ENCODE measurements at regions not wholly inside any gene's neighbourhood (a gene's known extent, or its start where the extent isn't known, plus 50 kb on each side); places are given as distances from the start of the nearest gene placed in this dataset.

DNA sequence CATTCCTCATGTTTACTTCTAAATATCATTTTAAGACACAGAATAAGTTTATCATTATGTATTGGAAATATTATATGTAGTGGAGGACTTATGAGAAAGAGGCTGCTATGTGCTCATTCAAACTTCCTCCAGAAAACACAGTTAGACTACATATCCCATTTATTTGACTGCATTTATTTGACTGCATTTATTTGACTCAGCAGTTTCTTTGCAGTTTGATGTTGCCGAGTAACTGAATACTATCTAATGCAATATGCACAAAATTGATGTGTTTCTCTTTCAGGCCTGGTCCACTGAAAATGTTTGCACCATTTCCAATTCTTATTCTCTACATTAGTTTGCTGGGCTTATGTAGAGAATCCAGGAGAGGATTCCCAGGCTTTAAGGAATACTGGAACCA is 89.9 kb upstream of the FBN2 start:
- dilution Hi-C loops (cut with MboI; ENCODE audit: extremely low pct_ligation_motif_present, low sequenced_read_pairs): no loop called here
- intact Hi-C loops (cut with micrococcal nuclease): no loop called here
- ChIA-PET POLR2A (no interaction called here), CTCF (no interaction called here)
- Histone ChIP-seq H3K79me2 (ENCODE audit: control insufficient read depth, insufficient read depth, low read length) (no peaks in the 10 kb centered on the region), H3K9me3 (replicated peaks; ENCODE audit: control insufficient read depth, insufficient read depth, low read length) (no peaks in the 10 kb centered on the region), H3K9me1 (replicated peaks; ENCODE audit: control insufficient read depth, extremely low read depth, insufficient read depth, low read length) (no peaks in the 10 kb centered on the region), H2AFZ (ENCODE audit: low read depth, low read length) (no peak overlapping the region), H3K4me1 (ENCODE audit: control insufficient read depth, extremely low read depth, insufficient read depth, low read length) (peaks cover 12% of the 10 kb centered on the region), H4K20me1 (replicated peaks; ENCODE audit: control insufficient read depth, extremely low read depth, insufficient read depth, low read length) (no peaks in the 10 kb centered on the region), H3K27ac (ENCODE audit: insufficient read depth, low read depth, low read length) (no peak overlapping the region), H3K4me3 (replicated peaks in 1 of 3; ENCODE audit: insufficient read depth in 1 of 3, low read depth in 1 of 3, low read length in 3 of 3) (no peak overlapping the region), H3K27me3 (ENCODE audit: control insufficient read depth in 2 of 2, insufficient read depth in 2 of 2, low read length in 2 of 2) (no peaks in the 10 kb centered on the region), H3K9ac (replicated peaks; ENCODE audit: extremely low read depth, insufficient read depth, low read length) (no peak overlapping the region), H3K4me2 (ENCODE audit: insufficient read depth, low read length) (no peak overlapping the region), H3K36me3 (ENCODE audit: control insufficient read depth in 2 of 2, extremely low read depth in 1 of 2, insufficient read depth in 2 of 2, low read length in 2 of 2) (no peaks in the 10 kb centered on the region)
- no TSS peak for BruUV-seq (replicated peaks)
- TF ChIP-seq POLR2A (IDR thresholded peaks at IDR 0.05; ENCODE audit: low read depth, low read length): no peak
- TF ChIP-seq GATA2 (IDR thresholded peaks at IDR 0.05; ENCODE audit: insufficient read depth, insufficient read length, low read depth, low read length): no peak
- TF ChIP-seq EZH2 (IDR thresholded peaks at IDR 0.05; ENCODE audit: borderline replicate concordance, low read depth, low read length, severe bottlenecking): no peak
- TF ChIP-seq POLR2AphosphoS5 (IDR thresholded peaks at IDR 0.05; ENCODE audit: insufficient read depth, low read depth, low read length): no peak
- FAIRE-seq: no peak
- no peak for DNase-seq (ENCODE audit: low read depth, low spot score)

DNA sequence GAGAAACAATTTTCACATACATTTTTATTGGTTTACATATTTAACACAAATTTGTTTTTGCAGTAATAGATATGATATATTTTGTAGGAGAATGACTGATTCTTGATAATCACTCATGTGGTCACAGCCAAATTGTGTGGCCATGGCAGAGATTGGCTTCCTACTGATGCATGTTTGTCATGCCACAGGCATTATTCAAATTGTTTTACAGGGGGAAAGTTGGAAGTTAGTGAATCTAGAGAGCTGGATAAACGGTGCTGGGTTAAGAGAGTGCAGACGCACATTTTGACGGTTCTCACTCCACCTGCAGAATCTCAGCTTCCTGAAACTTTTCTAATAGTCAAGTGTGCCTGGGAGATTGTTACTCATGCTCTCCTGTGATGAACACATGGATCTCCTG is 91.1 kb upstream of the FBN2 start:
- Histone ChIP-seq H4K20me1 (replicated peaks; ENCODE audit: control insufficient read depth, extremely low read depth, insufficient read depth, low read length) (no peaks in the 10 kb centered on the region), H3K79me2 (ENCODE audit: control insufficient read depth, insufficient read depth, low read length) (no peaks in the 10 kb centered on the region), H3K27me3 (ENCODE audit: control insufficient read depth in 2 of 2, insufficient read depth in 2 of 2, low read length in 2 of 2) (no peaks in the 10 kb centered on the region), H2AFZ (ENCODE audit: low read depth, low read length) (no peak overlapping the region), H3K9ac (replicated peaks; ENCODE audit: extremely low read depth, insufficient read depth, low read length) (no peak overlapping the region), H3K27ac (ENCODE audit: insufficient read depth, low read depth, low read length) (no peak overlapping the region), H3K9me1 (replicated peaks; ENCODE audit: control insufficient read depth, extremely low read depth, insufficient read depth, low read length) (no peaks in the 10 kb centered on the region), H3K4me1 (ENCODE audit: control insufficient read depth, extremely low read depth, insufficient read depth, low read length) (peaks cover 12% of the 10 kb centered on the region), H3K36me3 (ENCODE audit: control insufficient read depth in 2 of 2, extremely low read depth in 1 of 2, insufficient read depth in 2 of 2, low read length in 2 of 2) (no peaks in the 10 kb centered on the region), H3K4me3 (replicated peaks in 1 of 3; ENCODE audit: insufficient read depth in 1 of 3, low read depth in 1 of 3, low read length in 3 of 3) (no peak overlapping the region), H3K9me3 (replicated peaks; ENCODE audit: control insufficient read depth, insufficient read depth, low read length) (no peaks in the 10 kb centered on the region), H3K4me2 (ENCODE audit: insufficient read depth, low read length) (no peak overlapping the region)
- intact Hi-C loops (cut with micrococcal nuclease): no loop called here
- dilution Hi-C loops (cut with MboI; ENCODE audit: extremely low pct_ligation_motif_present, low sequenced_read_pairs): no loop called here
- DNase-seq (ENCODE audit: low read depth, low spot score) (no peak), FAIRE-seq (no peak)
- POLR2A ChIA-PET: no interaction called here
- TF ChIP-seq FOS (IDR thresholded peaks at IDR 0.05; ENCODE audit: borderline replicate concordance, insufficient read depth, low read length) (no peak), POLR2A (IDR thresholded peaks at IDR 0.05; ENCODE audit: low read depth, low read length) (no peak), POLR2AphosphoS5 (IDR thresholded peaks at IDR 0.05; ENCODE audit: insufficient read depth, low read depth, low read length) (no peak), MYC (IDR thresholded peaks at IDR 0.05; ENCODE audit: low read depth, low read length) (no peak), GATA2 (IDR thresholded peaks at IDR 0.05; ENCODE audit: insufficient read depth, insufficient read length, low read depth, low read length) (no peak), EZH2 (IDR thresholded peaks at IDR 0.05; ENCODE audit: borderline replicate concordance, low read depth, low read length, severe bottlenecking) (no peak), JUN (IDR thresholded peaks at IDR 0.05; ENCODE audit: borderline replicate concordance, insufficient read depth, insufficient read length, low read depth) (no peak)
- TF ChIP-seq, protein P1, sequence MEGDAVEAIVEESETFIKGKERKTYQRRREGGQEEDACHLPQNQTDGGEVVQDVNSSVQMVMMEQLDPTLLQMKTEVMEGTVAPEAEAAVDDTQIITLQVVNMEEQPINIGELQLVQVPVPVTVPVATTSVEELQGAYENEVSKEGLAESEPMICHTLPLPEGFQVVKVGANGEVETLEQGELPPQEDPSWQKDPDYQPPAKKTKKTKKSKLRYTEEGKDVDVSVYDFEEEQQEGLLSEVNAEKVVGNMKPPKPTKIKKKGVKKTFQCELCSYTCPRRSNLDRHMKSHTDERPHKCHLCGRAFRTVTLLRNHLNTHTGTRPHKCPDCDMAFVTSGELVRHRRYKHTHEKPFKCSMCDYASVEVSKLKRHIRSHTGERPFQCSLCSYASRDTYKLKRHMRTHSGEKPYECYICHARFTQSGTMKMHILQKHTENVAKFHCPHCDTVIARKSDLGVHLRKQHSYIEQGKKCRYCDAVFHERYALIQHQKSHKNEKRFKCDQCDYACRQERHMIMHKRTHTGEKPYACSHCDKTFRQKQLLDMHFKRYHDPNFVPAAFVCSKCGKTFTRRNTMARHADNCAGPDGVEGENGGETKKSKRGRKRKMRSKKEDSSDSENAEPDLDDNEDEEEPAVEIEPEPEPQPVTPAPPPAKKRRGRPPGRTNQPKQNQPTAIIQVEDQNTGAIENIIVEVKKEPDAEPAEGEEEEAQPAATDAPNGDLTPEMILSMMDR (IDR thresholded peaks at IDR 0.05; ENCODE audit: extremely low read depth in 1 of 2, insufficient read depth in 1 of 2, low read depth in 1 of 2, low read length in 2 of 2): no peak
- CTCF ChIA-PET: no interaction called here
- no TSS peak for BruUV-seq (replicated peaks)

Data from endothelial cell of umbilical vein (primary cell).